ENCODE measurements at regions not wholly inside any gene's neighbourhood (a gene's known extent, or its start where the extent isn't known, plus 50 kb on each side); places are given as distances from the start of the nearest gene placed in this dataset.
A peak's percentile ranks its signal among the peaks of the same experiment; 100 is the strongest.

- no peak overlapping the region for H3K18ac ChIP-seq (ENCODE audit: low read depth in 1 of 2, low read length in 2 of 2)
- H3K27ac ChIP-seq (ENCODE audit: low read length, poor library complexity, severe bottlenecking): no peak overlapping the region
- no peaks in the 10 kb centered on the region for H3K36me3 ChIP-seq (ENCODE audit: control insufficient read depth in 1 of 2, insufficient read depth in 2 of 2, low read depth in 1 of 2, low read length in 2 of 2)
Measured at GRCh38 chr6:19997104-19997503, 159.9 kb downstream of the ID4 start.

GRCh38 chr6:19998541-19998940 lies 161.4 kb downstream of the ID4 start:
- Histone ChIP-seq H3K36me3 (ENCODE audit: control insufficient read depth in 1 of 2, insufficient read depth in 2 of 2, low read depth in 1 of 2, low read length in 2 of 2) (no peaks in the 10 kb centered on the region), H3K9me3 (ENCODE audit: control insufficient read depth, low read length) (no peaks in the 10 kb centered on the region), H3K9ac (ENCODE audit: low read length) (no peak overlapping the region), H3K4ac (ENCODE audit: low read depth in 1 of 2, low read length in 2 of 2) (no peak overlapping the region), H3K14ac (ENCODE audit: low read length in 2 of 2) (no peak overlapping the region), H3K4me3 (ENCODE audit: insufficient read depth in 1 of 2, low read depth in 1 of 2, low read length in 2 of 2) (no peak overlapping the region), H3K18ac (ENCODE audit: low read depth in 1 of 2, low read length in 2 of 2) (no peak overlapping the region), H3K27ac (ENCODE audit: low read length, poor library complexity, severe bottlenecking) (no peak overlapping the region), H3K27me3 (ENCODE audit: control insufficient read depth in 1 of 2, insufficient read depth in 1 of 2, low read length in 2 of 2) (no peaks in the 10 kb centered on the region), H3K79me1 (replicated peaks; ENCODE audit: low read length, poor library complexity, severe bottlenecking) (no peaks in the 10 kb centered on the region), H4K8ac (ENCODE audit: low read length) (no peak overlapping the region), H2AFZ (ENCODE audit: low read depth, low read length) (no peak overlapping the region), H2AK5ac (ENCODE audit: low read length, severe bottlenecking) (no peak overlapping the region), H4K91ac (ENCODE audit: low read length) (no peak overlapping the region), H3K4me2 (ENCODE audit: low read length, poor library complexity, severe bottlenecking) (no peak overlapping the region), H2BK5ac (ENCODE audit: low read depth, low read length, poor library complexity, severe bottlenecking) (no peak overlapping the region), H2BK12ac (ENCODE audit: low read length in 2 of 2) (no peak overlapping the region), H3K23ac (ENCODE audit: low read length in 2 of 2) (no peak overlapping the region), H2BK120ac (ENCODE audit: low read depth, low read length) (no peak overlapping the region), H2BK15ac (ENCODE audit: low read depth, poor library complexity, severe bottlenecking) (no peak overlapping the region), H3K4me1 (ENCODE audit: control insufficient read depth, insufficient read depth, low read depth, low read length) (no peaks in the 10 kb centered on the region)
- WGBS: 88% methylated on average over 2 of the region's 3 CpGs
- DNase-seq: no peak

More at GRCh38 chr6:19997104-19997503, 159.9 kb downstream of the ID4 start:
- H3K4me2 ChIP-seq (ENCODE audit: low read length, poor library complexity, severe bottlenecking): no peak overlapping the region
- no peak overlapping the region for H2AFZ ChIP-seq (ENCODE audit: low read depth, low read length)
- H3K9me3 ChIP-seq (ENCODE audit: control insufficient read depth, low read length): no peaks in the 10 kb centered on the region
- H2BK15ac ChIP-seq (ENCODE audit: low read depth, poor library complexity, severe bottlenecking): no peak overlapping the region
- H3K79me1 ChIP-seq (replicated peaks; ENCODE audit: low read length, poor library complexity, severe bottlenecking): no peaks in the 10 kb centered on the region
- H4K91ac ChIP-seq (ENCODE audit: low read length): no peak overlapping the region
- no peak overlapping the region for H3K14ac ChIP-seq (ENCODE audit: low read length in 2 of 2)
- no peak overlapping the region for H2BK120ac ChIP-seq (ENCODE audit: low read depth, low read length)
- no peaks in the 10 kb centered on the region for H3K27me3 ChIP-seq (ENCODE audit: control insufficient read depth in 1 of 2, insufficient read depth in 1 of 2, low read length in 2 of 2)
- H3K4ac ChIP-seq (ENCODE audit: low read depth in 1 of 2, low read length in 2 of 2): no peak overlapping the region
- no peak overlapping the region for H4K8ac ChIP-seq (ENCODE audit: low read length)
- no peak for DNase-seq
- no peak overlapping the region for H2AK5ac ChIP-seq (ENCODE audit: low read length, severe bottlenecking)
- H3K4me3 ChIP-seq (ENCODE audit: insufficient read depth in 1 of 2, low read depth in 1 of 2, low read length in 2 of 2): no peak overlapping the region
- no peak overlapping the region for H2BK5ac ChIP-seq (ENCODE audit: low read depth, low read length, poor library complexity, severe bottlenecking)
- WGBS: 96% methylated on average over 1 of the region's 1 CpG
- no peaks in the 10 kb centered on the region for H3K4me1 ChIP-seq (ENCODE audit: control insufficient read depth, insufficient read depth, low read depth, low read length)
- H3K9ac ChIP-seq (ENCODE audit: low read length): no peak overlapping the region
- H3K23ac ChIP-seq (ENCODE audit: low read length in 2 of 2): no peak overlapping the region
- no peak overlapping the region for H2BK12ac ChIP-seq (ENCODE audit: low read length in 2 of 2)

GRCh38 chr6:19999319-20000191 lies 162.4 kb downstream of the ID4 start:
- no peak overlapping the region for H3K23ac ChIP-seq (ENCODE audit: low read length in 2 of 2)
- DNase-seq: peak; percentile 0
- no peak overlapping the region for H4K8ac ChIP-seq (ENCODE audit: low read length)
- H3K4me3 ChIP-seq (ENCODE audit: insufficient read depth in 1 of 2, low read depth in 1 of 2, low read length in 2 of 2): no peak overlapping the region
- H4K91ac ChIP-seq (ENCODE audit: low read length): no peak overlapping the region
- H3K27ac ChIP-seq (ENCODE audit: low read length, poor library complexity, severe bottlenecking): no peak overlapping the region
- 85% methylated on average over 7 of the region's 7 CpGs for WGBS
- no peaks in the 10 kb centered on the region for H3K4me1 ChIP-seq (ENCODE audit: control insufficient read depth, insufficient read depth, low read depth, low read length)
- H3K18ac ChIP-seq (ENCODE audit: low read depth in 1 of 2, low read length in 2 of 2): no peak overlapping the region
- H3K36me3 ChIP-seq (ENCODE audit: control insufficient read depth in 1 of 2, insufficient read depth in 2 of 2, low read depth in 1 of 2, low read length in 2 of 2): no peaks in the 10 kb centered on the region
- H2BK5ac ChIP-seq (ENCODE audit: low read depth, low read length, poor library complexity, severe bottlenecking): no peak overlapping the region
- H2AK5ac ChIP-seq (ENCODE audit: low read length, severe bottlenecking): no peak overlapping the region
- H3K79me1 ChIP-seq (replicated peaks; ENCODE audit: low read length, poor library complexity, severe bottlenecking): no peaks in the 10 kb centered on the region
- no peak overlapping the region for H3K4ac ChIP-seq (ENCODE audit: low read depth in 1 of 2, low read length in 2 of 2)
- H3K9ac ChIP-seq (ENCODE audit: low read length): no peak overlapping the region
- H2AFZ ChIP-seq (ENCODE audit: low read depth, low read length): no peak overlapping the region
- no peak overlapping the region for H2BK12ac ChIP-seq (ENCODE audit: low read length in 2 of 2)
- H3K14ac ChIP-seq (ENCODE audit: low read length in 2 of 2): no peak overlapping the region
- H3K27me3 ChIP-seq (ENCODE audit: control insufficient read depth in 1 of 2, insufficient read depth in 1 of 2, low read length in 2 of 2): no peaks in the 10 kb centered on the region
- no peaks in the 10 kb centered on the region for H3K9me3 ChIP-seq (ENCODE audit: control insufficient read depth, low read length)
- H2BK120ac ChIP-seq (ENCODE audit: low read depth, low read length): no peak overlapping the region
- H2BK15ac ChIP-seq (ENCODE audit: low read depth, poor library complexity, severe bottlenecking): no peak overlapping the region
- H3K4me2 ChIP-seq (ENCODE audit: low read length, poor library complexity, severe bottlenecking): no peak overlapping the region

- Histone ChIP-seq H4K8ac (ENCODE audit: low read length) (no peak overlapping the region), H2AK5ac (ENCODE audit: low read length, severe bottlenecking) (no peak overlapping the region), H3K14ac (ENCODE audit: low read length in 2 of 2) (no peak overlapping the region), H4K91ac (ENCODE audit: low read length) (no peak overlapping the region), H3K27ac (ENCODE audit: low read length, poor library complexity, severe bottlenecking) (no peak overlapping the region), H3K4me2 (ENCODE audit: low read length, poor library complexity, severe bottlenecking) (no peak overlapping the region), H3K18ac (ENCODE audit: low read depth in 1 of 2, low read length in 2 of 2) (no peak overlapping the region), H3K27me3 (ENCODE audit: control insufficient read depth in 1 of 2, insufficient read depth in 1 of 2, low read length in 2 of 2) (no peaks in the 10 kb centered on the region), H3K36me3 (ENCODE audit: control insufficient read depth in 1 of 2, insufficient read depth in 2 of 2, low read depth in 1 of 2, low read length in 2 of 2) (no peaks in the 10 kb centered on the region), H2BK12ac (ENCODE audit: low read length in 2 of 2) (no peak overlapping the region), H3K9ac (ENCODE audit: low read length) (no peak overlapping the region), H3K79me1 (replicated peaks; ENCODE audit: low read length, poor library complexity, severe bottlenecking) (no peaks in the 10 kb centered on the region), H2BK15ac (ENCODE audit: low read depth, poor library complexity, severe bottlenecking) (no peak overlapping the region), H3K4me1 (ENCODE audit: control insufficient read depth, insufficient read depth, low read depth, low read length) (no peaks in the 10 kb centered on the region), H2BK120ac (ENCODE audit: low read depth, low read length) (no peak overlapping the region), H3K23ac (ENCODE audit: low read length in 2 of 2) (no peak overlapping the region), H3K4ac (ENCODE audit: low read depth in 1 of 2, low read length in 2 of 2) (no peak overlapping the region), H3K9me3 (ENCODE audit: control insufficient read depth, low read length) (no peaks in the 10 kb centered on the region), H3K4me3 (ENCODE audit: insufficient read depth in 1 of 2, low read depth in 1 of 2, low read length in 2 of 2) (no peak overlapping the region), H2BK5ac (ENCODE audit: low read depth, low read length, poor library complexity, severe bottlenecking) (no peak overlapping the region), H2AFZ (ENCODE audit: low read depth, low read length) (no peak overlapping the region)
- DNase-seq: no peak
- whole genome bisulfite sequencing: 75% methylated on average over 4 of the region's 4 CpGs
Measured at GRCh38 chr6:20001286-20001685, 164.1 kb downstream of the ID4 start.
